ENCODE measurements at regions not wholly inside any gene's neighbourhood (a gene's known extent, or its start where the extent isn't known, plus 50 kb on each side); places are given as distances from the start of the nearest gene placed in this dataset.

DNA sequence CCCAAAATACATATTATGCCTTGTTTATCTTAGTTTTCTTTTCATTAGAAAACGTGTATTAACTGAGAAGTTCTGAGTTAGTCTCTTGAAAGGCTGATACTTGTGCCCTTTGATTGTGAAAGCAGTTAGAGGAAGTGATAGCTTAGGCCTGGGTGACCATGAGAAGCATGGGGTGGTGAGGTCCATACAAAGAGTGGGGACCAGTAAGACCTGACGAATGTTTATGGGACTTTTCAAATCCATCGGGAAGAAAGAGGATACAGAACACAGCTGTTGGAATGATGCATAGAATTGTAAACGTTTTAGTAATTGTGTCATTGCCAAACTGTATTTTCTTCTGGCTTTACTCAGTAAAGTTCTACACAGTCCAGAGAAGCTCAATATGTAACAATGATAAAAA is 259.8 kb downstream of the LMO4 start:
- TF ChIP-seq, protein P1, sequence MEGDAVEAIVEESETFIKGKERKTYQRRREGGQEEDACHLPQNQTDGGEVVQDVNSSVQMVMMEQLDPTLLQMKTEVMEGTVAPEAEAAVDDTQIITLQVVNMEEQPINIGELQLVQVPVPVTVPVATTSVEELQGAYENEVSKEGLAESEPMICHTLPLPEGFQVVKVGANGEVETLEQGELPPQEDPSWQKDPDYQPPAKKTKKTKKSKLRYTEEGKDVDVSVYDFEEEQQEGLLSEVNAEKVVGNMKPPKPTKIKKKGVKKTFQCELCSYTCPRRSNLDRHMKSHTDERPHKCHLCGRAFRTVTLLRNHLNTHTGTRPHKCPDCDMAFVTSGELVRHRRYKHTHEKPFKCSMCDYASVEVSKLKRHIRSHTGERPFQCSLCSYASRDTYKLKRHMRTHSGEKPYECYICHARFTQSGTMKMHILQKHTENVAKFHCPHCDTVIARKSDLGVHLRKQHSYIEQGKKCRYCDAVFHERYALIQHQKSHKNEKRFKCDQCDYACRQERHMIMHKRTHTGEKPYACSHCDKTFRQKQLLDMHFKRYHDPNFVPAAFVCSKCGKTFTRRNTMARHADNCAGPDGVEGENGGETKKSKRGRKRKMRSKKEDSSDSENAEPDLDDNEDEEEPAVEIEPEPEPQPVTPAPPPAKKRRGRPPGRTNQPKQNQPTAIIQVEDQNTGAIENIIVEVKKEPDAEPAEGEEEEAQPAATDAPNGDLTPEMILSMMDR (IDR thresholded peaks at IDR 0.05): no peak
- H3K27me3 Mint-ChIP-seq: no peaks in the 10 kb centered on the region
- no peak for ATAC-seq
- ChIA-PET CTCF (no interaction called here), POLR2A (no interaction called here)
- intact Hi-C loops (cut with micrococcal nuclease): no loop called here
- no peaks in the 10 kb centered on the region for H3K4me1 Mint-ChIP-seq (ENCODE audit: low read depth)
- H3K27ac Mint-ChIP-seq: no peak overlapping the region
- no peak overlapping the region for H3K4me3 Mint-ChIP-seq
- no peaks in the 10 kb centered on the region for H3K9me3 Mint-ChIP-seq
- DNase-seq: no peak
- no peaks in the 10 kb centered on the region for H3K36me3 Mint-ChIP-seq (ENCODE audit: low read depth)

DNA sequence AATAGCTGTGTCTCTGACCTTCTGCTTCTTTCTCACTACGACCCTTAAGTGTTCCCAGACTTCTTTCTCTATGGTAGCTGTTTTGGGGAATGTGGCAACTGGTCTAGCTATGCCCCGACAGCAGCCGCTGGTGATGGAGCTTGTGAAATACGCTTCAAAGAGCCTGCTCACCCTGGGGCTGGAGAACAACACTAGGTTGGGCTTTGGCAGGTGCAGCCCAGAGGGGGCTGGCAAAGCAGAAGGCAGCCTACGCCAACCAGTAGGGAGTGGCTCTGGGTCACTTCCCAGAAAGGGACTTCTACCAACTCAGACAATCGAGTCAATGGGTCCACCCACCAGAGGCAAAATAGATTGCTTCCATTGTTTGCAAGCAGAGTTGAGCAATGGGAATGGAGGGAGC is 262.8 kb downstream of the LMO4 start:
- no peaks in the 10 kb centered on the region for H3K27me3 Mint-ChIP-seq
- no peaks in the 10 kb centered on the region for H3K36me3 Mint-ChIP-seq (ENCODE audit: low read depth)
- ChIA-PET POLR2A (no interaction called here), CTCF (no interaction called here)
- H3K4me1 Mint-ChIP-seq (ENCODE audit: low read depth): no peaks in the 10 kb centered on the region
- intact Hi-C loops (cut with micrococcal nuclease): no loop called here
- no peak overlapping the region for H3K4me3 Mint-ChIP-seq
- TF ChIP-seq, protein P1 (IDR thresholded peaks at IDR 0.05): no peak
- H3K27ac Mint-ChIP-seq: no peak overlapping the region
- DNase-seq: no peak
- ATAC-seq: no peak
- no peaks in the 10 kb centered on the region for H3K9me3 Mint-ChIP-seq

DNA sequence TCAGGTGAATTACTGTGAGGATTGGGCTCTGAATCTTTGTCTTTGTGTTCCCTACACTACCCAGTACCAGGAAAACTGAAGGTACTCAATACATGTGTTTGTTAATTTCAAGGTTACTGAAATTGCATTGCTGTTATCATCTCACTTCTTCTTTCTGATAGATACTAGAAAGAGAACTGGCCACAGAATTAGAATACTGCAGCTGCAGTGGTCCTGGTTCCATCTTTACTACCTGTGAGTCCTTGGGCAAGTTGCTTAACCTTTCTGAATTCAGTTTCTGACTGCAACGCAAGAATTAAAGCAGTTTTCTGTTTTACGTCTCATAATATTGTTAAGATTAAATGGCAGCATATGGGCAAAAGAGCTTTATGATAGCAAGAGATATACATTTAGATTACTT is 263.5 kb downstream of the LMO4 start:
- no peaks in the 10 kb centered on the region for H3K4me1 Mint-ChIP-seq (ENCODE audit: low read depth)
- TF ChIP-seq, protein P1 (IDR thresholded peaks at IDR 0.05): no peak
- no peak for ATAC-seq
- no peaks in the 10 kb centered on the region for H3K9me3 Mint-ChIP-seq
- CTCF ChIA-PET: no interaction called here
- intact Hi-C loops (cut with micrococcal nuclease): no loop called here
- H3K36me3 Mint-ChIP-seq (ENCODE audit: low read depth): no peaks in the 10 kb centered on the region
- POLR2A ChIA-PET: no interaction called here
- no peak for DNase-seq
- no peak overlapping the region for H3K4me3 Mint-ChIP-seq
- no peak overlapping the region for H3K27ac Mint-ChIP-seq
- no peaks in the 10 kb centered on the region for H3K27me3 Mint-ChIP-seq

DNA sequence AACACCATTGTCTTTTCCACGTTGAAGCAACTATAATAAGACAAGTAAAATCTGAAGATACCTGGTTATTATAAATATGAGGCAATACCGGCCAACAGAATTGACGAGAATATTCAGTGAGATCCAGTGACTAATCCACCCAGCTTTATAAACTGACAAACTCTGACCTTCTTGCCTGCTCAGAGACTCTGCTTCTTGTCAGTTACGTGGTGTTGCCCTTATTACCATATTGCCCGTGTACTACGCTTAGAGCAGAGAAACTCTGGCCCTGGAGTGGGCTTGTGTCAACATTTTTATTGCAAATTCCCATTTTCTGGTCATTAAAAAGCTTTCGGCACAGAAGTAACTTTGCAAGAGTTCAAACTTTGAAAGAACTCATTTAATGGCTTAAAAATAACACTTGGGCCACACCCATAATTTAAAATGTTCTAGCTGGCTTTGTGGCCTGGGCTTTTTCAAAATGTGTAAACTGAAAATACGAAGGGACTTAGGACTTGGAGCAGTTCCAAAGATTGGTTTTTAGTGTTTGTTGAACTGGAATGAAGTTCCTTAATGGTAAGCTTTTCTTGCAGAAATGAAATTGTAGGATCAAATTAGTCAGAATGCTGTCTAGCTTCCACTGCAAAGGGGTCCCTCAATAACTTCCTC is 266.2 kb downstream of the LMO4 start:
- Mint-ChIP-seq H3K4me1 (ENCODE audit: low read depth) (no peaks in the 10 kb centered on the region), H3K27ac (no peak overlapping the region), H3K4me3 (no peak overlapping the region), H3K36me3 (ENCODE audit: low read depth) (no peaks in the 10 kb centered on the region), H3K27me3 (no peaks in the 10 kb centered on the region), H3K9me3 (no peaks in the 10 kb centered on the region)
- ATAC-seq (no peak), DNase-seq (no peak)
- intact Hi-C loops (cut with micrococcal nuclease): no loop called here
- TF ChIP-seq, protein P1 (IDR thresholded peaks at IDR 0.05): no peak
- ChIA-PET CTCF (no interaction called here), POLR2A (no interaction called here)

DNA sequence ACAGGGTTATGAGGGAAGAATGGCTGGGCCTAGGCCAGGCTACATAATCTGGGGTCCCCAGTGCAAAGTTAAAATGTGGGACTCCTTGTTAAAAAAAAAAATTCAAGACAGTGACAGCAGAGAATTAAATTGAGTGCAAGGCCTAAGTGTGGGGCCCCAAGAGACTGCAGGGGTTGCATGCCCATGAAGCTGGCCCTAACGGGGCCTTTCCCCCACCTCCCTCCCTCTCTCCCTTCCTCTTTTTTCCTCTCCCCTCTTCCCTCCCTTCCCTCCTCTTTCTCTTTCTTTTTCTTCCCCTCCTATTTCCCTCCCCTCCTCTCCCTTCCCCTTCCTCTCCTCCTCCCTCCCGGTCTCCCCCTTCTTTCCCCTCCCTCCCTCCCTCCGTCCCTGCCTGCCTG is 266.7 kb downstream of the LMO4 start:
- no peak for DNase-seq
- Mint-ChIP-seq H3K4me1 (ENCODE audit: low read depth) (no peaks in the 10 kb centered on the region), H3K27me3 (no peaks in the 10 kb centered on the region), H3K27ac (no peak overlapping the region), H3K4me3 (no peak overlapping the region), H3K36me3 (ENCODE audit: low read depth) (no peaks in the 10 kb centered on the region), H3K9me3 (no peaks in the 10 kb centered on the region)
- ChIA-PET POLR2A (no interaction called here), CTCF (no interaction called here)
- ATAC-seq: no peak
- intact Hi-C loops (cut with micrococcal nuclease): no loop called here
- TF ChIP-seq, protein P1 (IDR thresholded peaks at IDR 0.05): no peak

All from activated CD8-positive, alpha-beta T cell treated with anti-CD3 and anti-CD28 coated beads for 36 hours (primary cell).